ENCODE measurements at regions not wholly inside any gene's neighbourhood (a gene's known extent, or its start where the extent isn't known, plus 50 kb on each side); places are given as distances from the start of the nearest gene placed in this dataset.

GRCh38 chr5:93277051-93277450, 304.0 kb downstream of the NR2F1-AS1 start:
- no peak for DNase-seq (ENCODE audit: low read depth in 2 of 3, low spot score in 1 of 3)

GRCh38 chr5:93275376-93275775, 305.6 kb downstream of the NR2F1-AS1 start:
- no peak for DNase-seq (ENCODE audit: low read depth in 2 of 3, low spot score in 1 of 3)

DNA sequence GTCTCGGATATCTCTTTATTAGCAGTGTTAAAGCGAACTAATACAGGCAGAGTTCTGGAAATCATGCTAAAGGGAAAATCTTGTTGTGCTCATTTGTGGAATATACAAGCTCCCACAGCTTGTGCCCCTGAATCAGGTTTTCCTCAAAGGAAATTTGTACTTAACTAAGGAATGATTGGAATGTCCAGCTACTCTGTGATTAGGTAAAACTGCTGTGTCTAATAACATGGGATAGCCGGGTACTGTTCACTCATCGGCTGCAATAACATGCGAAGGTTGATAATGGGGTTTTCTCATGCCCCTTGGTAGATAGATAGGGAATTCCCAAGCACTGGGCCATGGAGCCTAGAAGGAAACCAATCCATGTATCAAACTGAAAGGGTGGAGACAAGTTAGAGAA, 306.7 kb downstream of the NR2F1-AS1 start:
- no peak for DNase-seq (ENCODE audit: low read depth in 2 of 3, low spot score in 1 of 3)

DNA sequence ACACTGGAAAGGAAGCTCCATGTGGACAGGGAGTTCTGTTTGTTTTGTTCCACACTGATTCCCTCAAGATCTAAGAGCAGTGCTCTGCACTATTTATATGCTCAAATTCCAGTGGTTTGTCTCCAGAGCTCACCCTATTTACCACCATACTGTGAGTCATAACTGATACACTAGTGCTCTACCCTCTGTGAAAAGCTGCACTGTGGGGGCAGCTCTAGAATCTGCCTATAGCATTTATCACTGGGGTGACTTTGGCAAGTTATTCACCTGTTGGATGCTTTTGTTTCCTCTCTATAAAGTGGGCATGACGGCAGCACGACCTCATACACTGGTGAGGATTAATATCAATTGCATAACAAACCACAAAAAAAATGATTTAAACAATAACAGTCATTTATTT, 307.8 kb downstream of the NR2F1-AS1 start:
- DNase-seq (ENCODE audit: low read depth in 2 of 3, low spot score in 1 of 3): no peak

DNA sequence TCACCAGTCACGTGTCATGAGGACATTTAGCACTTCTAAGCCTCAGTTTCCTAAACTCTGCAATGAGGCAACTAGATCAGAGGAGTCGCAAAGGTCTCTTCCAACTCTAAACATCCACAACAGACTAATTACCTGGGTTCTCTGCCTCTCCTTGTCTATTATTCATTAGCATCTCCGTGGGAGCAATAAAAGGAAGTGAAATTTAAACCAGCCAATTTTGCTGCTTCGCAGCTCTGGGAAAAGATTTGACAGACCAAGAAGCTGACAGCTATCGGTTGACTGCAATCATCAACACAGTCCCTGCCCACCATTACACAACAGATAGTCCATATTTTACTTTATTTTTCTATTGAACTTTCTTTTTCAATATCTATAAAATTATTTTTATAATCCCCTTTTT, 308.9 kb downstream of the NR2F1-AS1 start:
- DNase-seq (ENCODE audit: low read depth in 2 of 3, low spot score in 1 of 3): no peak

DNA sequence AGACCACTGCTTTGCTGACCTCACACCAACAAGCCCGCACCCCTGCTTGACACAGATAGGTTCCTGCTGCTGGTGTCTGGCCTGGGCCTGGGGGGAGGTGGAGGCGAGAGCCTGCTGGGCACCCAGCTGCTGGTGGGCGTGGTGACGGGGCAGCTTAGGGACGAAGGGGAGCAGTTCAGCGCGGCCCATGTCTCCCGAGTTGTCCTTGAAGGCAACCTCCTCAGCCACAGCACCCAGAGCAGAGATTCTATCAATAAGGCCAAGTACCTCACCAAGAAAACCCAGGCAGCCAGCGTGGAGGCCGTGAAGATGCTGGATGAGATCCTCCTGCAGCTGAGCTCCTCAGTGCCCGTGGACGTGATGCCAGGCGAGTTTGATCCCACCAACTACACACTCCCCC, 313.3 kb downstream of the NR2F1-AS1 start:
- no peak for DNase-seq (ENCODE audit: low read depth in 2 of 3, low spot score in 1 of 3)

GRCh38 chr5:93267276-93267675, 313.7 kb downstream of the NR2F1-AS1 start:
- no peak for DNase-seq (ENCODE audit: low read depth in 2 of 3, low spot score in 1 of 3)

DNA sequence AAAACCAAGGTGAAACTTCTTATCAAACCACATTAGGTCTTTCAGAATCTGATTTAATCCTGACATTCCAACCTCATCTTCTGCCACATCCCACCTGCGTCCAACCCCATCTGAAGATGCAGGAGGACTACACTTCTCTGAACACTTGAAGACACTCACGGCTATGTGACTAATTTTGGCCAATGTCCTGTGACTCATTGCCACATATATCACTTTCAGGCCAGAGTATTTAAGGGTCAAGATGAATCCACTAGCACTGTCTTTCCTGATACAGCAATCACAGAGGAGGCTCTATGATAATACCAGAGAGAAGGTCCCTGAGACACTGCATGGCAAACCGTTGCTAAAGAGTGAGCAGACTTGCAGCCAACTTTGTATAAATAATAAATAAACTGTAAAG, 323.4 kb downstream of the NR2F1-AS1 start:
- no peak for DNase-seq (ENCODE audit: low read depth in 2 of 3, low spot score in 1 of 3)

- DNase-seq (ENCODE audit: low read depth in 2 of 3, low spot score in 1 of 3): no peak
Observed at GRCh38 chr5:93255796-93256195, 325.2 kb downstream of the NR2F1-AS1 start.

DNA sequence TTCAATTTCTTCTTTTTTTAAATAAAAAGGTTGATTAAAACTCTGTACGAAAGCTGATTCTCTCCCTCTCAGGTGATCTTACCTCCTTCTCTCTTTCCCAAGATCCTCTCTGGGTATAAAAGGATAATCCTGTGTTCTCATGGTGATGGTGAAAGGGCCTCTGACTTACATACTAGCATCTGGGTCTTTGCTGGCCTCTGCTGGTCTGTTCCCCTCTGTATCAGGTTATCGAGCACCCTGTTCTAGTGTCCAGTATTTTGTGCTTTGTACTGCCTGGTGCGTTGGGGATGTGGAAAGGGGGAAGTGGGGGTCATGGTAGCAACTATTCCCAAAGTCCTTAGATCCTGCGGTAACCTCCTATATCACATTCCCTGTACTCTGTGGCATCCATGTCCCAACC, 328.9 kb downstream of the NR2F1-AS1 start:
- no peak for DNase-seq (ENCODE audit: low read depth in 2 of 3, low spot score in 1 of 3)

DNA sequence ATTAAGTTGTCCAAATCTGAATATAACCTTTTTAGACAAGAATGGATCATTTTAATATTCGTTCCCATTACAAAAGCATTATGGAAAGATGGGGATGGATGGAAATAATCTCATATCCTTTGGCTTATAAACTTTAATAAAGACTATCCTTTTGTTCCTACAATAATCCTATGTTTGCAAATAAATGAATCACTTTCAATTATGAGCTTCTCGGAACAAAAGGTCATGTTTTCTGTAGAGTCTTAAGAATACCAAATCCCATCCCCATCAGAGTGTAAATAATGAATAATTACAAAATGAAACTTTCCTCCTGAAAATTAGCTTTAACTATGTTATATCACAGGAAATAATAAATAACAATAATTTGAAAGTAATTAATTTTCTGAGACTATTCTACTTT, 329.7 kb downstream of the NR2F1-AS1 start:
- DNase-seq (ENCODE audit: low read depth in 2 of 3, low spot score in 1 of 3): no peak

GRCh38 chr5:93250424-93250823, 330.6 kb downstream of the NR2F1-AS1 start:
- DNase-seq (ENCODE audit: low read depth in 2 of 3, low spot score in 1 of 3): no peak

GRCh38 chr5:93249651-93250289, 331.2 kb downstream of the NR2F1-AS1 start:
- DNase-seq (ENCODE audit: low read depth in 2 of 3, low spot score in 1 of 3): no peak

- DNase-seq (ENCODE audit: low read depth in 2 of 3, low spot score in 1 of 3): no peak
Observed at GRCh38 chr5:93247105-93247504, 333.9 kb downstream of the NR2F1-AS1 start.

- DNase-seq (ENCODE audit: low read depth in 2 of 3, low spot score in 1 of 3): no peak
Observed at GRCh38 chr5:93246090-93246855, 334.7 kb downstream of the NR2F1-AS1 start.

DNA sequence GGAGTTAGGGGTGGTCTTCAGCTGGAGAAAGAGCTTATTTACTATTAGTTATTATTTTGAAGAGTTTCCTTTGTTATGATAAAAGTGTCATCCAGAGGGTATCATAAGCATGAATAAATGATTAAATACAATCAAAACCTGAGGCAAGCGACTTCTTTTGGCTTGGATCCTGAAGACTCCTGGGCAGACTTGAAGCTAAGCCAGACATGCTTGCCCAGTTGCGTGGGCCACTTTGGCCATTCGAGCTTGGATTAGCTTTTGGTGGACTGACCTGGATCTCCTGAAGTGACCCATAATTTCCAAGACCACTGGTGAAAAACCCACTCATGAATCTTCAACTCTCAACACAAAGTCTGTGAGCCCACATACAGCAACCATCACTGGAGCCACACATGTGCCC, 335.8 kb downstream of the NR2F1-AS1 start:
- DNase-seq (ENCODE audit: low read depth in 2 of 3, low spot score in 1 of 3): no peak

- no peak for DNase-seq (ENCODE audit: low read depth in 2 of 3, low spot score in 1 of 3)
Observed at GRCh38 chr5:93243481-93243880, 337.5 kb downstream of the NR2F1-AS1 start.

DNA sequence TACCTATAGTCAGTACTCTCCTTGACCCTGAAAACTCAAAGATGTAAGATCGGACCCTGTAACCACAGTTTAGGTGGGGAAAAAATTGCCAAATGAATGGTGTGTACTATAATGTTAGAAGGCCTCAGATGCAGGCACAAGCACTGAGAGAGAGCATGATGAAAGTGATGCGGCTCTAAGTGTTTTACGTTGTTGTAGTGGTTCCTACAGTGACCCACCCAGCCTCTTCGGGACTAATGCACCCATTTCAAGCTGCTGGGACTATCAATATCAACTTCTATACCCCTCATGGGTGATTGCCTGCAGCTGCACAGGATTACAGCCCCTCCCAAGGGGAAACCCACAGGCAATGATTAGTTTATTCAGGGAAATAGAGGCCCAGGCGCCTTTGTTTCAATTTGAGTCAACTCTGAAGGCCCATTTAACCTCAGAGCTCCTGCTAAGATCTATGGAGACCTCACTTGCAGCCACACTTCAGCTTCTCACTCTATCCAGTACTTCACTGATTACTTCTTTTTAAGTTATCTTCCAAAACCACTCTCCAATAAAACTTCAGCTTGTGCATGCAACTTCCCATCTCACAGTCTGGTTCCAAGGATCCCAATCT, 340.7 kb downstream of the NR2F1-AS1 start:
- no peak for DNase-seq (ENCODE audit: low read depth in 2 of 3, low spot score in 1 of 3)

DNA sequence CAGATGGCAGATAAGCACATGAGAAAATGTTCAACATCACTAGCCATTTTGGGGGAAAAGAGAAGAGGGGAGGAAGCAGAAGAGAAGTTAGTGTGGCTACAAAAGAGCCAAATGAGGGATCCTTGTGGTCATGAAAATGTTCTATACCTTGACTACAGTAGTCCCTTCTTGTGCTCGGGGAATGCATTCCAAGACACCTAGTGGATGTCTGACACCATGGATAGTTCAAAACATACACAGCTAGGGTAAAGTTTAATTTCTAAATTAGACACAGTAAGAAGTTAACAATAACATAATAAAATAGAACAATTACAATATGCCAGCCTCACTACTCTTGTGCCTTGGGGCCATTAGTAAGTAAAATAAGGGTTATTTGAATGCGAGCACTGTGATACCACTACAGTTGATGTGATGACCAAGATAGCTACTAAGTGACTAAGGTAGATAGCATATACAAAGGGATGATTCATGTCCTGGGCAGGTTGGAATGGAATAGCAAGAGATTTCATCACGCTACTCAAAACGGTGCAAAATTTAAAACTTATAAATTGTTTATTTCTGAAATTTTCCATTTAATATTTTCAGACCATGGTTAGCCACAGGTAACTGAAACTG, 344.1 kb downstream of the NR2F1-AS1 start:
- DNase-seq (ENCODE audit: low read depth in 2 of 3, low spot score in 1 of 3): no peak

DNA sequence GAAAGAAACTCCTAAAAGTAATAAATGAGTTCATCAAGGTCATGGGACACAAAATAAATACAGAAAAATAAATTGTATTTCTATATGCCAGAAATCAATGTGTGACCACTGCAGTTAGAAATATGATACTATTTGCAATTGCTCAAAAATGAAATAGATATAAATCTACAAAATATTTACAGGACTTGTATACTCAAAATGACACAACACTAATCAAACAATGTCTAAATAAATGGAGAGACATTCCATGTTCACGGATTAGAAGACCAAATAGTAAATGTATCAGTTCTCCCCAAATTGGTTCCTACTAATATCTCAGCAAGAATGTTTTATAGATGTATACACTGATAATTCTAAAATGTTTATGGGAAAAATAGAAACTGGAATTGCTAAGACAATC, 345.3 kb downstream of the NR2F1-AS1 start:
- no peak for DNase-seq (ENCODE audit: low read depth in 2 of 3, low spot score in 1 of 3)

- no peak for DNase-seq (ENCODE audit: low read depth in 2 of 3, low spot score in 1 of 3)
Observed at GRCh38 chr5:93226202-93226735, 354.8 kb downstream of the NR2F1-AS1 start.

DNA sequence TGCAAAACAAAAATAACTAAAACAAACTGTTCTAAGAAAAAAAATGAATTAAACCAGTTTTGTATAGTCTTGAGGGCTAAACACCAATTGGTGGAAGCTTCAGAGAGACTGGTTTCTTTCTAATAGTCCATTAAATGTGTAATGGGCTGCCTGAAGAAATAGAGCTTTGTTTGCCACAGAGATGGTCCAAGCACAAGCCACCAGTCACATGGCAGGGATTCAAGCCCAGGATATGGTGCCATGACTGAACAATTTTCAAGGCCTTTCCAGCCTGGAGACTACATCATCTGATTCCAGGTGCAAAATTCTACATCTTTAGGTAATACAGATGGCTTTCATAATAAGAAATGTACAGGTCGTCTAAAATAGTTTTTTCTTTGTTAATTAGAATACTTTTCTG, 355.3 kb downstream of the NR2F1-AS1 start:
- no peak for DNase-seq (ENCODE audit: low read depth in 2 of 3, low spot score in 1 of 3)

Data from stimulated activated CD4-positive, alpha-beta T cell treated with anti-CD3 and anti-CD28 coated beads, Interleukin-12 subunit alpha, Interleukin-12 subunit beta, amount 100 ng/mL, for 48 hours (primary cell).